H9 (cell line): ENCODE measurements at regions not wholly inside any gene's neighbourhood (a gene's known extent, or its start where the extent isn't known, plus 50 kb on each side); places are given as distances from the start of the nearest gene placed in this dataset.

Experiments used
- DNase-seq: peaks from one replicate; pipeline ENCODE4 v3.0.0-alpha.2; 2017
- H2AFZ ChIP-seq: one replicate; pipeline ENCODE4 v1.6.1; 2013; ENCODE audit warnings: mild to moderate bottlenecking, low read length, control low read depth, moderate library complexity
- H2AK5ac ChIP-seq: 2 replicates; pipeline ENCODE4 v1.6.1; 2013; ENCODE audit warnings: low read length, control low read depth, mixed read lengths; ENCODE audit not compliant: insufficient read length
- H2BK120ac ChIP-seq: one replicate; pipeline ENCODE4 v1.6.1; 2013; ENCODE audit warnings: low read depth, mild to moderate bottlenecking, low read length, control low read depth, inconsistent platforms; ENCODE audit not compliant: poor library complexity, severe bottlenecking
- H2BK12ac ChIP-seq: 2 replicates; pipeline ENCODE4 v1.6.1; 2013; ENCODE audit warnings: low read length, control low read depth, mixed read lengths, low read depth; ENCODE audit not compliant: insufficient read length
- H2BK15ac ChIP-seq: 2 replicates; pipeline ENCODE4 v1.6.1; 2013; ENCODE audit warnings: low read depth, low read length, control low read depth
- H2BK20ac ChIP-seq: one replicate; pipeline ENCODE4 v1.6.1; 2013; ENCODE audit warnings: low read depth, mild to moderate bottlenecking, low read length, control low read depth, inconsistent platforms; ENCODE audit not compliant: poor library complexity, severe bottlenecking
- H2BK5ac ChIP-seq: 2 replicates; pipeline ENCODE4 v1.6.1; 2013; ENCODE audit warnings: low read length, control low read depth, mixed read lengths; ENCODE audit not compliant: insufficient read length
- H3K14ac ChIP-seq: 2 replicates; pipeline ENCODE4 v1.6.1; 2013; ENCODE audit warnings: low read length, control low read depth; ENCODE audit not compliant: insufficient read depth
- H3K18ac ChIP-seq: 2 replicates; pipeline ENCODE4 v1.6.1; 2013; ENCODE audit warnings: low read depth, mild to moderate bottlenecking, mixed read lengths, low read length, control low read depth; ENCODE audit not compliant: insufficient read length
- H3K23ac ChIP-seq: 2 replicates; pipeline ENCODE4 v1.6.1; 2013; ENCODE audit warnings: low read length, control low read depth, mixed read lengths, low read depth; ENCODE audit not compliant: insufficient read length
- H3K23me2 ChIP-seq: 2 replicates; pipeline ENCODE4 v1.6.1; 2013; ENCODE audit warnings: low read depth, mild to moderate bottlenecking, mixed read lengths, low read length, control low read depth; ENCODE audit not compliant: insufficient read length, poor library complexity, severe bottlenecking
- H3K27ac ChIP-seq: 2 replicates; pipeline ENCODE4 v1.5.1; 2013; ENCODE audit warnings: low read length, control low read depth, mixed read lengths, low read depth; ENCODE audit not compliant: insufficient read length
- H3K27me3 ChIP-seq: 2 replicates; pipeline ENCODE4 v1.6.1; 2013; ENCODE audit warnings: low read length, control low read depth, inconsistent platforms; ENCODE audit not compliant: insufficient read depth
- H3K4ac ChIP-seq: 2 replicates; pipeline ENCODE4 v1.6.1; 2013; ENCODE audit warnings: low read depth, mild to moderate bottlenecking, control low read depth, inconsistent platforms, low read length, moderate library complexity
- H3K4me1 ChIP-seq: 2 replicates; pipeline ENCODE4 v1.6.1; 2013; ENCODE audit warnings: low read length, control low read depth, inconsistent platforms; ENCODE audit not compliant: insufficient read depth
- H3K4me2 ChIP-seq: 2 replicates; pipeline ENCODE4 v1.6.1; 2013; ENCODE audit warnings: low read length, control low read depth, mixed read lengths; ENCODE audit not compliant: insufficient read length, insufficient read depth
- H3K56ac ChIP-seq: 2 replicates; pipeline ENCODE4 v1.6.1; 2013; ENCODE audit warnings: low read depth, mild to moderate bottlenecking, mixed read lengths, low read length, control low read depth; ENCODE audit not compliant: insufficient read length
- H3K79me1 ChIP-seq: 2 replicates; pipeline ENCODE4 v1.6.1; 2013; ENCODE audit warnings: low read depth, mild to moderate bottlenecking, moderate library complexity, low read length, control low read depth, inconsistent platforms; ENCODE audit not compliant: insufficient read depth, poor library complexity, severe bottlenecking
- H3K79me2 ChIP-seq: 2 replicates; pipeline ENCODE4 v1.6.1; 2013; ENCODE audit warnings: low read length, control low read depth, inconsistent platforms; ENCODE audit not compliant: insufficient read depth
- H3K9ac ChIP-seq: 2 replicates; pipeline ENCODE4 v1.6.1; 2013; ENCODE audit warnings: low read length, control low read depth, mixed read lengths; ENCODE audit not compliant: insufficient read length; ENCODE audit errors: extremely low read depth
- H3K9me3 ChIP-seq: one replicate; pipeline ENCODE4 v1.6.1; 2013; ENCODE audit warnings: low read depth, low read length, inconsistent platforms; ENCODE audit not compliant: control insufficient read depth
- H3T11ph ChIP-seq: one replicate; pipeline ENCODE4 v1.6.1; 2013; ENCODE audit warnings: mild to moderate bottlenecking, low read length, control low read depth, inconsistent platforms
- H4K20me1 ChIP-seq: one replicate; pipeline ENCODE4 v1.6.1; 2013; ENCODE audit not compliant: control insufficient read depth, insufficient read length, insufficient read depth
- H4K5ac ChIP-seq: 2 replicates; pipeline ENCODE4 v1.6.1; 2013; ENCODE audit warnings: low read depth, mild to moderate bottlenecking, mixed read lengths, low read length, control low read depth; ENCODE audit not compliant: insufficient read length
- H4K8ac ChIP-seq: replicated peaks from 2 replicates; pipeline ENCODE4 v1.6.1; 2013; ENCODE audit warnings: low read length, control low read depth, mixed read lengths, low read depth; ENCODE audit not compliant: insufficient read length
- H4K91ac ChIP-seq: 2 replicates; pipeline ENCODE4 v1.6.1; 2013; ENCODE audit warnings: low read depth, mild to moderate bottlenecking, moderate library complexity, mixed read lengths, low read length, control low read depth; ENCODE audit not compliant: insufficient read length
- H3K27ac Mint-ChIP-seq, 3 experiments: 2 replicates in 2 of 3; 3 replicates in 1 of 3; pipeline ENCODE4 v1.8.0; 2020 to 2021; ENCODE audit warnings: mixed read lengths in 3 of 3, mild to moderate bottlenecking in 1 of 3, moderate library complexity in 1 of 3
- H3K27me3 Mint-ChIP-seq: 2 replicates; pipeline ENCODE4 v1.8.0; 2021; ENCODE audit warnings: low read depth, mild to moderate bottlenecking, moderate library complexity, mixed read lengths
- H3K36me3 Mint-ChIP-seq, 3 experiments: 2 replicates in 2 of 3; 3 replicates in 1 of 3; pipeline ENCODE4 v1.8.0; 2020 to 2021; ENCODE audit warnings: low read depth in 3 of 3, mixed read lengths in 3 of 3; ENCODE audit not compliant: insufficient read depth in 1 of 3
- H3K4me1 Mint-ChIP-seq, 2 experiments: 2 replicates each; pipeline ENCODE4 v1.8.0; 2020; ENCODE audit warnings: mixed read lengths in 2 of 2
- H3K4me3 Mint-ChIP-seq, 2 experiments: 2 replicates in 1 of 2; 3 replicates in 1 of 2; pipeline ENCODE4 v1.8.0; 2020 to 2021; ENCODE audit warnings: mild to moderate bottlenecking in 2 of 2, mixed read lengths in 2 of 2, moderate library complexity in 1 of 2
- H3K9me3 Mint-ChIP-seq, 2 experiments: 2 replicates in 1 of 2; 3 replicates in 1 of 2; pipeline ENCODE4 v1.8.0; 2020; ENCODE audit warnings: mild to moderate bottlenecking in 2 of 2, mixed read lengths in 2 of 2, moderate library complexity in 1 of 2
- TF ChIP-seq, protein P1 (sequence below): fragments of 200-600 bp; sonication (generic); conservative IDR thresholded peaks from 3 replicates; pipeline ENCODE4 v1.8.0; 2021; ENCODE audit warnings: antibody characterized with exemption, mild to moderate bottlenecking

DNA sequence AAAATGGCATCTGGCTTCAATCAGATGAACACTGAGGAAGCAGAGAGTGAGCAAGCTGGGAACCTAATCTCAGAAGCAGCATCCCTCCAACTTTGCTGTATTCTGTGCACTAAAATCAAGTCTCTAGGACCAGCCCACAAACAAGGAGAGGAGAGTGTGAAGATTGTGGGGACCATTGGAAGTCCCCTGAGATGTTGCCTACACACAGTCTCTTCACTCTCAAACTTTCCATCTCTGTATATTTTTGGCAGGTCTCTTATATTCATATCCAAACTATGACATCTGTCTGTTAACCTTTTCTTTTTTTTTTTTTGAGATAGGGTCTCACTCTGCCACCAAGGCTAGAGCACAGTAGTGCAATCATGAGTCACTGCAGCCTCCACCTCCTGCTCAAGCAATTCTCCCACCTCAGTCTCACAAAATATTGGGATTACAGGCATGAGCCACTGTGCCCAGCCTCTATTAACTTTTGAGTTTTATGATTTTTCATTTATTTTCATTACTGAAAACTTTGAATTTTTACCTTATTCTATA is 1096.4 kb downstream of the TBC1D22A start:
- Histone ChIP-seq H3T11ph (no peak overlapping the region), H2AFZ (no peak overlapping the region), H4K20me1 (no peaks in the 10 kb centered on the region), H3K27ac (no peak overlapping the region), H4K5ac (no peak overlapping the region), H2AK5ac (no peak overlapping the region), H3K79me2 (no peaks in the 10 kb centered on the region; the same call in 1 of the 2 replicates), H3K14ac (no peak overlapping the region), H2BK120ac (no peak overlapping the region), H3K23ac (no peak overlapping the region), H4K91ac (no peak overlapping the region), H2BK20ac (no peak overlapping the region), H3K9me3 (no peaks in the 10 kb centered on the region), H3K56ac (no peak overlapping the region), H3K79me1 (no peaks in the 10 kb centered on the region), H3K9ac (no peak overlapping the region), H3K23me2 (no peaks in the 10 kb centered on the region), H3K27me3 (no peaks in the 10 kb centered on the region), H2BK12ac (no peak overlapping the region), H3K4me2 (no peak overlapping the region), H4K8ac (no peak overlapping the region), H3K4ac (no peak overlapping the region), H3K18ac (no peak overlapping the region), H2BK5ac (no peak overlapping the region), H3K4me1 (no peaks in the 10 kb centered on the region), H2BK15ac (no peak overlapping the region)
- H3K36me3 Mint-ChIP-seq, result peaks cover 0 to 10% (median 5%) of the 10 kb centered on the region in 3 experiments; a peak in 3 of 7 replicates
- no peak for DNase-seq
- 0 out of 4 replicates have a peak, but pooled peaks cover 0 to 4% of the 10 kb centered on the region in 2 experiments for H3K4me1 Mint-ChIP-seq
- no peak overlapping the region for H3K4me3 Mint-ChIP-seq
- no peak overlapping the region for H3K27ac Mint-ChIP-seq
- TF ChIP-seq, protein P1, sequence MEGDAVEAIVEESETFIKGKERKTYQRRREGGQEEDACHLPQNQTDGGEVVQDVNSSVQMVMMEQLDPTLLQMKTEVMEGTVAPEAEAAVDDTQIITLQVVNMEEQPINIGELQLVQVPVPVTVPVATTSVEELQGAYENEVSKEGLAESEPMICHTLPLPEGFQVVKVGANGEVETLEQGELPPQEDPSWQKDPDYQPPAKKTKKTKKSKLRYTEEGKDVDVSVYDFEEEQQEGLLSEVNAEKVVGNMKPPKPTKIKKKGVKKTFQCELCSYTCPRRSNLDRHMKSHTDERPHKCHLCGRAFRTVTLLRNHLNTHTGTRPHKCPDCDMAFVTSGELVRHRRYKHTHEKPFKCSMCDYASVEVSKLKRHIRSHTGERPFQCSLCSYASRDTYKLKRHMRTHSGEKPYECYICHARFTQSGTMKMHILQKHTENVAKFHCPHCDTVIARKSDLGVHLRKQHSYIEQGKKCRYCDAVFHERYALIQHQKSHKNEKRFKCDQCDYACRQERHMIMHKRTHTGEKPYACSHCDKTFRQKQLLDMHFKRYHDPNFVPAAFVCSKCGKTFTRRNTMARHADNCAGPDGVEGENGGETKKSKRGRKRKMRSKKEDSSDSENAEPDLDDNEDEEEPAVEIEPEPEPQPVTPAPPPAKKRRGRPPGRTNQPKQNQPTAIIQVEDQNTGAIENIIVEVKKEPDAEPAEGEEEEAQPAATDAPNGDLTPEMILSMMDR, result no peak
- peaks cover 12% of the 10 kb centered on the region for H3K27me3 Mint-ChIP-seq
- peaks cover 0 to 74% of the 10 kb centered on the region in 2 experiments for H3K9me3 Mint-ChIP-seq
